PC-3 (cell line): ENCODE measurements at regions not wholly inside any gene's neighbourhood (a gene's known extent, or its start where the extent isn't known, plus 50 kb on each side); places are given as distances from the start of the nearest gene placed in this dataset.

Source experiments
- ATAC-seq: fragments of 200-7000 bp; cut with Tn5 transposase; 2 replicates; pipeline ENCODE4 v1.9.1; 2020; ENCODE audit warnings: mild to moderate bottlenecking, moderate library complexity
- BruUV-seq: library from RNA; stranded (reverse); fragments of 400-500 nt; replicated peaks from 2 replicates; lab custom pipeline; 2021; lab: Mats Ljungman, UMichigan
- CTCF ChIA-PET: fragments of 300-600 bp; sonication (Branson Sonifier 250); formaldehyde crosslinking; loops from one replicate; lab custom pipeline; 2022; ENCODE audit warnings: antibody characterized with exemption; lab: Charles Lee
- POLR2A ChIA-PET: fragments of 300-600 bp; sonication (Branson Sonifier 250); formaldehyde crosslinking; loops from one replicate; lab custom pipeline; 2022; ENCODE audit warnings: antibody characterized with exemption; ENCODE audit not compliant: unreplicated experiment; lab: Charles Lee
- DNase-seq: peaks from one replicate; pipeline ENCODE4 v3.0.0-alpha.2; 2015
- H2AFZ ChIP-seq: fragments of 300-600 bp; sonication (generic); 2 replicates; pipeline ENCODE4 v1.6.0; 2016; ENCODE audit warnings: antibody characterized with exemption, low read length
- H3F3A ChIP-seq: fragments of 300-600 bp; sonication (generic); one replicate; pipeline ENCODE4 v1.6.0; 2017; ENCODE audit warnings: antibody characterized with exemption, low read length, control low read depth, mild to moderate bottlenecking; ENCODE audit not compliant: unreplicated experiment
- H3K27ac ChIP-seq: fragments of 300-600 bp; sonication (generic); 2 replicates; pipeline ENCODE4 v1.5.1; 2016; ENCODE audit warnings: mild to moderate bottlenecking, low read length
- H3K27me3 ChIP-seq: fragments of 300-600 bp; sonication (generic); 2 replicates; pipeline ENCODE4 v1.6.1; 2016; ENCODE audit warnings: low read length, mixed read lengths
- H3K36me3 ChIP-seq: fragments of 300-600 bp; sonication (generic); 2 replicates; pipeline ENCODE4 v1.6.1; 2016; ENCODE audit warnings: low read depth, mixed run types, low read length, mixed read lengths
- H3K4me1 ChIP-seq: fragments of 300-600 bp; sonication (generic); 2 replicates; pipeline ENCODE4 v1.5.1; 2016; ENCODE audit warnings: low read length; ENCODE audit not compliant: insufficient read depth
- H3K4me2 ChIP-seq: fragments of 300-600 bp; sonication (generic); 2 replicates; pipeline ENCODE4 v1.6.0; 2016; ENCODE audit warnings: low read length
- H3K4me3 ChIP-seq: fragments of 300-600 bp; sonication (generic); 2 replicates; pipeline ENCODE4 v1.5.1; 2016; ENCODE audit warnings: mild to moderate bottlenecking, low read length, mixed read lengths
- H3K79me2 ChIP-seq: fragments of 300-600 bp; sonication (generic); 2 replicates; pipeline ENCODE4 v1.6.1; 2017; ENCODE audit warnings: low read length, mixed read lengths
- H3K9ac ChIP-seq: fragments of 300-600 bp; sonication (generic); 2 replicates; pipeline ENCODE4 v1.6.0; 2016; ENCODE audit warnings: mild to moderate bottlenecking, low read length
- H3K9me2 ChIP-seq: fragments of 300-600 bp; sonication (generic); replicated peaks from 2 replicates; pipeline ENCODE4 v1.6.1; 2016; ENCODE audit warnings: mixed run types, low read length, mixed read lengths
- H3K9me3 ChIP-seq: fragments of 300-600 bp; sonication (generic); 2 replicates; pipeline ENCODE4 v1.6.1; 2016; ENCODE audit warnings: low read length, mixed read lengths
- H4K20me1 ChIP-seq: fragments of 300-600 bp; sonication (generic); 2 replicates; pipeline ENCODE4 v1.6.1; 2016; ENCODE audit warnings: low read length, mixed read lengths
- CTCF ChIP-seq: fragments of 300-600 bp; sonication (generic); conservative IDR thresholded peaks from 2 replicates; pipeline ENCODE4 v1.5.1; 2017; ENCODE audit warnings: antibody characterized with exemption, low read depth, mild to moderate bottlenecking, low read length
- EZH2 ChIP-seq: fragments of 300-600 bp; sonication (generic); IDR thresholded peaks from one replicate; pipeline ENCODE4 v1.6.1; 2017; ENCODE audit warnings: antibody characterized with exemption, mild to moderate bottlenecking, low read length; ENCODE audit not compliant: unreplicated experiment
- EZH2phosphoT487 ChIP-seq: fragments of 300-600 bp; sonication (generic); IDR thresholded peaks from 2 replicates; pipeline ENCODE4 v1.6.1; 2018; ENCODE audit warnings: mild to moderate bottlenecking, antibody characterized with exemption, low read length, borderline replicate concordance
- intact Hi-C: fragments of 100-400 bp; cut with micrococcal nuclease; formaldehyde crosslinking; loops from 2 replicates; pipeline ENCODE4 v1.9.0; 2023

GRCh38 chr13:30140973-30141372 is 166.4 kb downstream of the KATNAL1 start:
- Histone ChIP-seq H3K4me1 (peaks cover 21% of the 10 kb centered on the region), H3K9ac (no peak overlapping the region), H3K9me2 (no peaks in the 10 kb centered on the region), H4K20me1 (no peaks in the 10 kb centered on the region), H3K27ac (no peak overlapping the region), H3K27me3 (no peaks in the 10 kb centered on the region), H3K4me3 (no peak overlapping the region), H3K4me2 (no peak overlapping the region), H2AFZ (no peak overlapping the region), H3K9me3 (no peaks in the 10 kb centered on the region), H3K36me3 (no peaks in the 10 kb centered on the region), H3F3A (no peaks in the 10 kb centered on the region), H3K79me2 (no peaks in the 10 kb centered on the region)
- intact Hi-C loops: no loop called here
- ATAC-seq (no peak), DNase-seq (no peak)
- POLR2A ChIA-PET: no interaction called here
- TF ChIP-seq EZH2phosphoT487 (no peak), EZH2 (no peak), CTCF (no peak)
- CTCF ChIA-PET: no interaction called here
- no TSS peak for BruUV-seq

- H3K4me2 ChIP-seq: no peak overlapping the region
- H3K27ac ChIP-seq: no peak overlapping the region
- peaks cover 26% of the 10 kb centered on the region for H3K4me1 ChIP-seq
- H3K9me2 ChIP-seq: no peaks in the 10 kb centered on the region
- H4K20me1 ChIP-seq: no peaks in the 10 kb centered on the region
- no peak overlapping the region for H3K4me3 ChIP-seq
- no peaks in the 10 kb centered on the region for H3K36me3 ChIP-seq
- ChIA-PET POLR2A (no interaction called here), CTCF (no interaction called here)
- intact Hi-C loops: loop anchor here (10.0 kb wide), 1 partner anchor 436 kb away; no protein-coding TSS in a partner anchor
- H3K9ac ChIP-seq: no peak overlapping the region
- no peak overlapping the region for H2AFZ ChIP-seq
- no peaks in the 10 kb centered on the region for H3K27me3 ChIP-seq
- H3F3A ChIP-seq: no peaks in the 10 kb centered on the region
- no TSS peak for BruUV-seq
- no peaks in the 10 kb centered on the region for H3K79me2 ChIP-seq
- DNase-seq (no peak), ATAC-seq (no peak)
- TF ChIP-seq CTCF (no peak), EZH2 (no peak)
- no peaks in the 10 kb centered on the region for H3K9me3 ChIP-seq
Observed at GRCh38 chr13:30138511-30138910, 168.8 kb downstream of the KATNAL1 start.

GRCh38 chr13:30135868-30136267 is 171.5 kb downstream of the KATNAL1 start:
- Histone ChIP-seq H3F3A (no peaks in the 10 kb centered on the region), H3K4me2 (no peak overlapping the region), H3K9me2 (no peaks in the 10 kb centered on the region), H4K20me1 (no peaks in the 10 kb centered on the region), H3K4me1 (peaks cover 7% of the 10 kb centered on the region), H2AFZ (no peak overlapping the region), H3K4me3 (no peak overlapping the region), H3K27ac (no peak overlapping the region), H3K27me3 (no peaks in the 10 kb centered on the region), H3K79me2 (no peaks in the 10 kb centered on the region), H3K9ac (no peak overlapping the region), H3K36me3 (no peaks in the 10 kb centered on the region), H3K9me3 (no peaks in the 10 kb centered on the region)
- intact Hi-C loops: loop anchor here (10.0 kb wide), 1 partner anchor 439 kb away; no protein-coding TSS in a partner anchor
- ATAC-seq: no peak
- BruUV-seq: no TSS peak
- DNase-seq: no peak
- TF ChIP-seq EZH2 (no peak), EZH2phosphoT487 (no peak), CTCF (no peak)
- ChIA-PET CTCF (interaction anchor here (0.6 kb wide), 1 partner anchor 9 kb away, joined by 4 read pairs; no protein-coding TSS in a partner anchor), POLR2A (no interaction called here)
